HAP-1 (cell line): ENCODE measurements at regions not wholly inside any gene's neighbourhood (a gene's known extent, or its start where the extent isn't known, plus 50 kb on each side); places are given as distances from the start of the nearest gene placed in this dataset.
"Not testable (repeated sequence)": the region's sequence is repeated elsewhere in the genome, so short reads cannot be mapped to it uniquely, and the experiment has no call there.

Experiments
- DNase-seq, 2 experiments: peaks; one replicate each; pipeline ENCODE4 v3.0.0-alpha.2; 2016 to 2020; ENCODE audit warnings: low spot score in 2 of 2
- H3K27me3 ChIP-seq: fragments of 250-450 bp; sonication (Bioruptor Pico); 2 replicates; pipeline ENCODE4 v1.5.1; 2020; ENCODE audit warnings: low read depth, mild to moderate bottlenecking, moderate library complexity
- H3K36me3 ChIP-seq: fragments of 250-450 bp; sonication (Bioruptor Pico); replicated peaks from 2 replicates; pipeline ENCODE4 v1.5.1; 2020; ENCODE audit warnings: mild to moderate bottlenecking
- H3K4me1 ChIP-seq: fragments of 250-450 bp; sonication (Bioruptor Pico); 2 replicates; pipeline ENCODE4 v1.5.1; 2020; ENCODE audit warnings: mild to moderate bottlenecking
- H3K4me3 ChIP-seq: fragments of 250-450 bp; sonication (Bioruptor Pico); 2 replicates; pipeline ENCODE4 v1.5.1; 2020; ENCODE audit warnings: mild to moderate bottlenecking, moderate library complexity
- H3K9me3 ChIP-seq: fragments of 250-450 bp; sonication (Bioruptor Pico); 2 replicates; pipeline ENCODE4 v1.5.1; 2020; ENCODE audit warnings: mild to moderate bottlenecking, moderate library complexity
- in situ Hi-C: fragments of 300-500 bp; cut with MboI; formaldehyde crosslinking; loops from 3 replicates; pipeline ENCODE4 v1.14.3; 2020; ENCODE audit warnings: low sequenced_read_pairs, inconsistent platforms, mixed read lengths

DNA sequence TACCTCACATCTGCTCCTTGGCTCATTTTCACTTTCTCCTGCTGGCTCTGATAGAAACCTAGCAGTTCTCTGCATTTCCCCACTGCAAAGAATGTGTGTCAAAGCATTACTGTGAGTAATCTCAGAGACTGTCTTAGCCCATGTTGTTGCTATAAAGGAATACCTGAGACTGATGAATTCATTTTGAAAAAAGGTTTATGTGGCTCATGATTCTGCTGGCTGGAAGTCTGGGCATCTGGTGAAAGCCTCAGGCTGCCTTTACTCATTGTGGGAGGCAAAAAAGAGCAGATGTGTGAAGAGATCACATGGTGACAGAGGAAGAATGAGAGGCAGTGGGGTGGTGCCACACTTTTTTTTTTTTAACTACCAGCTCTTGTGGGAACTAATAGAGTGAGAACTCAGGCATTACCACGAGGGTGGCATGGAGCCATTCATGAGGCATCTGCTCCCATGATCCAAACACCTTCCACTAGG, 191.6 kb upstream of the CTNND2 start:
- no peak for DNase-seq
- H3K4me3 ChIP-seq: no peak overlapping the region
- H3K4me1 ChIP-seq: no peaks in the 10 kb centered on the region
- no peaks in the 10 kb centered on the region for H3K36me3 ChIP-seq
- 0 out of 2 replicates have a peak, but pooled peaks cover 3% of the 10 kb centered on the region for H3K9me3 ChIP-seq
- no peaks in the 10 kb centered on the region for H3K27me3 ChIP-seq
- in situ Hi-C loops: no loop called here

DNA sequence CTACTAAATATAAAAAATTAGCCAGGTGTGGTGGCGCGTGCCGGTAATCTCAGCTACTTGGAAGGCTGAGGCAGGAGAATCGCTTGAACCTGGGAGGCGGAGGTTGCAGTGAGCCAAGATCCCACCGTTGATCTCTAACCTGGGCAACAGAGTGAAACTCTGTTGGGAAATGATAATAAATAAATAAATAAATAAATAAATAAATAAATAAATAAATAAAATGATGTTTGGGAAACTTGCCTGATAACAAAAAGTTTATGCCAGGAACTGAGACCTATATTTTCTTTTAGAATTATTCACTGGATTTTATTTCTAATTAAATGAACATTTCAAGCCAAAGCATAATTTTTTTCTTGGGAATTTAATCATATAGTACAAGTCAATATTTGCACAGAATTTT, 189.3 kb upstream of the CTNND2 start:
- H3K27me3 ChIP-seq: no peaks in the 10 kb centered on the region
- 0 out of 2 replicates have a peak, but pooled peaks cover 3% of the 10 kb centered on the region for H3K9me3 ChIP-seq
- no peak overlapping the region for H3K4me3 ChIP-seq
- DNase-seq: no peak
- no peaks in the 10 kb centered on the region for H3K36me3 ChIP-seq
- no peaks in the 10 kb centered on the region for H3K4me1 ChIP-seq
- in situ Hi-C loops: no loop called here

DNA sequence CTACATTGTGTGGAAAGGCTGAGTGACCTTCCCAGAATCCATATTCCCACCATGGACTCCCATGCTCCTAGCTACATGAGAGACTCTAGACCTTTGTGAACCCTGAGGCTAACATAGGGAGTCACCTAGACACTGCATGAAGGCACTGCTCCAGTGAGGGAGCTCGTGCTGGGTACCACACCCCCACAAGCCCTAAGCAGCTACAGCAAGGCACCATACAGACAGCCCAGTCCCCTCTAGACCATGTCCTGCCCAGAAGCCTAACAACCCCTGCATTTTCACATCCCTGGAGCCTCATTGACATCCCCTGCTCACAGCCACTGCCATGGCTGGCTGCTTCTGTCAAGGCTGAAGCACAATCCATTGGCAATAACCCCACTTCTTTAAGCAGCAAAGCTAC, 176.5 kb upstream of the CTNND2 start:
- no peaks in the 10 kb centered on the region for H3K9me3 ChIP-seq
- no peak for DNase-seq
- H3K4me3 ChIP-seq: no peak overlapping the region
- no peaks in the 10 kb centered on the region for H3K36me3 ChIP-seq
- H3K27me3 ChIP-seq: no peaks in the 10 kb centered on the region
- no peaks in the 10 kb centered on the region for H3K4me1 ChIP-seq
- in situ Hi-C loops: no loop called here

DNA sequence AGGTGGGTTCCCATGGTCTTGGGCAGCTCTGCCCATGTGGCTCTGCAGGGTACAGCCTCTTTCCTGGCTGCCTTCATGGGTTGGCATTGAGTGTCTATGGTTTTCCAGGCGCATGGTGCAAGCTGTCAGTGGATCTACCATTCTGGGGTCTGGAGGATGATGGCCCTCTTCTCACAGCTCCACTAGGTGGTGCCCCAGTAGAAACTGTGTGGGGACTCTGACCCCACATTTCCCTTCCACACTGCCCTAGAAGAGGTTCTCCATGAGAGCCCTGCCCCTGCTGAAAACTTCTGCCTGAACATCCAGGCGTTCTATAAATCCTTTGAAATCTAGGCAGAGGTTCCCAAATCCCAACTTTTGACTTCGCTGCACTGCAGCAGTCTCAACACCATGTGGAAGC, 174.0 kb upstream of the CTNND2 start:
- in situ Hi-C loops, H3K27me3 ChIP-seq, H3K36me3 ChIP-seq, H3K9me3 ChIP-seq, H3K4me1 ChIP-seq, H3K4me3 ChIP-seq, DNase-seq: not testable (repeated sequence)

DNA sequence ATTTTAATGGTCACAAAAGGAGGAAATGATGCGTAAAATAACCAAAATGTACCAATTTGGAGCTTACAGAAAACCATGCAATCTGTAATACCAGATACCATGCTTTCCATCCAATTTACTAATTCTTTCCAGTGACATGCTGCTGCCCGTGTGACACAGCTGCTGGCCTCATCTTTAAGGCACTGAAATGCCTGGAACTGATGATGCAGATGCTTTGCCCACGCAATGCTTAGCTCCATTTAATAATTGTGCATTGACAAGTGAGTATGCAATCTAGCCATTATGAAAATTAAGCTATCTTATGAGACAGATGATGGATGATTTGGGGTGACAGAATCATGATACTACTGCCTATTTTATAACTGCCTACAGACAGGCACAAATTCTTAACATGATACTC, 169.2 kb upstream of the CTNND2 start:
- in situ Hi-C loops: no loop called here

DNA sequence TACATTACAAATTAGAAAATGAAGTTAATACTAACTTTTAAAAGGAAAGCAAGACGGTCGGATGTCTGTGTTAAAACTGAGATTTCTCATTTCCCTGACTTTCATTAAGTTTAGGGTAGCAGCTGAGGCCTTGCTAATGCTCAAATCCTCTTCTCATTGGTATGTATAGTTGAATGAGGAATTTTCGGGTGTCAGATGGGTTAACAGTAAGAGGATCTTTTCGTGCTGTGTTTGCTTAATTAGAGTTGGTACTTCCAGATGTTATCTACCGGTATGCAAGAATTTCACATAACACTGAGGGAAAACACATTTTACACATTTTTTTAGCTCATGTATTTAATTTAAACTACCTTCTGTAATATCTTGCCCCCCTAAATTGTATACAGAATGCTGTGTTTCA, 168.2 kb upstream of the CTNND2 start:
- DNase-seq: no peak
- in situ Hi-C loops: no loop called here
- H3K9me3 ChIP-seq: no peaks in the 10 kb centered on the region
- H3K4me1 ChIP-seq: no peaks in the 10 kb centered on the region
- H3K27me3 ChIP-seq: no peaks in the 10 kb centered on the region
- H3K4me3 ChIP-seq: no peak overlapping the region
- H3K36me3 ChIP-seq: no peaks in the 10 kb centered on the region

More for the DNA sequence above, 169.2 kb upstream of the CTNND2 start:
- Histone ChIP-seq H3K27me3 (no peaks in the 10 kb centered on the region), H3K4me1 (no peaks in the 10 kb centered on the region), H3K9me3 (no peaks in the 10 kb centered on the region), H3K4me3 (no peak overlapping the region), H3K36me3 (no peaks in the 10 kb centered on the region)
- DNase-seq: no peak

DNA sequence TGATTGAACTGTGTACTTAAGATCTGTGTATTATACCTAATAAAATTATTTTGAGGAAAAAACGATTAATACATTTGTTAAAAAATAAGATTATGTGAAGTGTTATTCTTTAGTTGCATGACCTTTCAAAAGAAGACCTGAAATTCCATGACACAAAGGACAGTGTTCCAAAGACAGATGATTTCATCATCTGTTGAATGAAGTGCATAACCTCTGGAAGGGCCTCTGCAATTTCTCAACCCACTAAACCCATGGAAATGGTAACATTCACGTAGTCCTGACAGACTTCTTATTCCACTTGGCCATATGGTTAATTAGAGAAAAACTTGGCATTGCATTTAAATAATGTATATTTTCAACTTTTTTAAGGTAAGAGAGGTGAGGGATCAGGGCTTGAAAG, 167.2 kb upstream of the CTNND2 start:
- no peak for DNase-seq
- in situ Hi-C loops: no loop called here
- no peaks in the 10 kb centered on the region for H3K4me1 ChIP-seq

DNA sequence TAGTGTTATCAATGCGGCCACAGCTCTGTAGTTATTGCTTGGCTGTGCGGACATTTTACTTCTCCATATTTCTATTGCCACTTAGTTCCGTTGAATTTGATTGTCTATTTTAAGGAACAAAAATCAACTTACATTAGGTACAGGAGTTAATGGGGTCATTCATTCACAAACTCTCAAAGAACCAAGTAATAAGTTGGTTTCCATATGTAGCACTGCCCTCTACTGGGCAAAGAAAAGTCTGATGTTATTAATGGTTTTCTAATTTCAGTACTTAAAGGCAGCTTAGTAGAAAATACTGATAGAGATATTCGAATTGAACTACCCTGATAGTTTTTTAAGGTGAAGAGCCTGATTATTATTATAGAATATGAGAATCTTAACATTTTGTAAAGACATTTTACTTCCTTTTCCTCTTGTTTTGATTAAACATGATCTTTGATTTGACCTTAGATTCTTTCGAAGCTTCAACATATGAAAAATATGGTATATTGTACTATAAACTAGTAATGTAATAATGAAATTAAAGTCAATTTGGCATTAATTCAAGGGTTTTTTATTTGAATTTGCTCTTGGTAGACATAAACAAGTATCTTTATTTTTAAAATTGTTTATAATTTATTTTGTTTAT, 119.5 kb upstream of the CTNND2 start:
- H3K9me3 ChIP-seq: no peaks in the 10 kb centered on the region; the same call in 1 of the 2 replicates
- peak in 1 of 2 experiments; percentile 15 for DNase-seq

More for the DNA sequence above, 167.2 kb upstream of the CTNND2 start:
- Histone ChIP-seq H3K4me3 (no peak overlapping the region), H3K36me3 (no peaks in the 10 kb centered on the region), H3K9me3 (no peaks in the 10 kb centered on the region), H3K27me3 (no peaks in the 10 kb centered on the region)

DNA sequence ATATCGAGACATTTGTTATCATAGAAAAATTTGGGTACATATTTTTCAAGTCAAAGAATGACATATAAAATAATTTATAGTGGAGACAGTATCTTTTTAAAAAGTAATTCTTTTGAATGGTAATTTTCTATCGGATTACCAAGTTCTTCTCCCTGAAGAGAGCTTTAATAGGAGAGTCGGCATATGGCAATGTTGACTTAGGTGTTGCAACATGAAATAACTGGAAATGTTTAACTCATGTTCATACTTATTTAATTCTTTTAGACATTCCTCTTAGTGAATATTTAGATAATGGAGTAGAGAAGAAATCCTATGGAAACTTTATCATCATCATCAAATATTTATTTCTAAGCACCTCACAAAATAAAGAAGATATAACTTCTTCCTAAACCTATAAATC, 118.2 kb upstream of the CTNND2 start:
- H3K36me3 ChIP-seq: no peaks in the 10 kb centered on the region
- no peaks in the 10 kb centered on the region for H3K9me3 ChIP-seq
- no peaks in the 10 kb centered on the region for H3K4me1 ChIP-seq
- no peak overlapping the region for H3K4me3 ChIP-seq
- no peaks in the 10 kb centered on the region for H3K27me3 ChIP-seq
- no peak for DNase-seq
- in situ Hi-C loops: no loop called here

More for the DNA sequence above, 119.5 kb upstream of the CTNND2 start:
- in situ Hi-C loops: no loop called here
- no peaks in the 10 kb centered on the region for H3K36me3 ChIP-seq
- H3K4me1 ChIP-seq: no peaks in the 10 kb centered on the region
- H3K4me3 ChIP-seq: no peak overlapping the region
- no peaks in the 10 kb centered on the region for H3K27me3 ChIP-seq

DNA sequence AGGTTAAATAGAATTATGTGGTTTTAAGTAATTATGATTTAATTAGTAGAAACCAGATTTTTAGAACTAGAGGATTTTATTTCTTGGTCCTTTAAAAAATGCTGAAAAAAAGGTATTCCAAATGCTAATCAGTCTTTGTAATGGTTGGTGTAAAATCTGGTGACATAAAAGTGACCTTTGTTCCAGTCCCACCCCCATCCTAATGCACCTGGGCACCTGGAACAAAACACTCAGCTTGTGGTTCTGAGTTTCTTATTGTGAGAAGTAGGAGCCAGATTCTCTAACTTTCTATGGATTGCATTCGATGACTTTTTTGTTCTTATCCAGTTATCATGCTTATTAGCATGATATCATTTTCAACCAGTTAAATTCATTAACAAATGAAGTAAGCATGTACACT, 115.1 kb upstream of the CTNND2 start:
- Histone ChIP-seq H3K4me1 (no peaks in the 10 kb centered on the region), H3K9me3 (no peaks in the 10 kb centered on the region), H3K36me3 (no peaks in the 10 kb centered on the region), H3K4me3 (no peak overlapping the region), H3K27me3 (no peaks in the 10 kb centered on the region)
- in situ Hi-C loops: no loop called here
- DNase-seq: no peak

DNA sequence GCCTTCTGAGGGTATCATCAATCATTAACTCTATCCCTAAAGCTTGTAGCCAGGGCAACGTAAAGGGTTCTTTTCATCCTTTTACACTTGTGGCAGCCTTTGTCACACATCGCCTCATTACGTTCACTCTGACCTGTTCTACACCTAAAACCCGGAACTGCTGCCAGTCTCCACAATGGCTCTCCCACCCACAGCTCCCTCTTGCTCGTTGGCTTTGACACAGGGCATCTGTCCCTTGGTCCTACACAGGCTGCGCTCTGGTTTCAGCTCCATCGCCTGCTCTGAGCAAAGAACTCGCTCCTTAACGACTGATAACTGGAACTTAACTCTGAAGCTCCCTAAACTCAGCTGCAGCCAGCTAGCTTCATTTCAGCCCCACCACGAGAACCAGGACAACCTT, 112.8 kb upstream of the CTNND2 start:
- in situ Hi-C loops: no loop called here
- H3K36me3 ChIP-seq: no peaks in the 10 kb centered on the region
- no peak overlapping the region for H3K4me3 ChIP-seq
- no peaks in the 10 kb centered on the region for H3K4me1 ChIP-seq
- no peaks in the 10 kb centered on the region for H3K9me3 ChIP-seq
- DNase-seq: no peak
- H3K27me3 ChIP-seq: no peaks in the 10 kb centered on the region

DNA sequence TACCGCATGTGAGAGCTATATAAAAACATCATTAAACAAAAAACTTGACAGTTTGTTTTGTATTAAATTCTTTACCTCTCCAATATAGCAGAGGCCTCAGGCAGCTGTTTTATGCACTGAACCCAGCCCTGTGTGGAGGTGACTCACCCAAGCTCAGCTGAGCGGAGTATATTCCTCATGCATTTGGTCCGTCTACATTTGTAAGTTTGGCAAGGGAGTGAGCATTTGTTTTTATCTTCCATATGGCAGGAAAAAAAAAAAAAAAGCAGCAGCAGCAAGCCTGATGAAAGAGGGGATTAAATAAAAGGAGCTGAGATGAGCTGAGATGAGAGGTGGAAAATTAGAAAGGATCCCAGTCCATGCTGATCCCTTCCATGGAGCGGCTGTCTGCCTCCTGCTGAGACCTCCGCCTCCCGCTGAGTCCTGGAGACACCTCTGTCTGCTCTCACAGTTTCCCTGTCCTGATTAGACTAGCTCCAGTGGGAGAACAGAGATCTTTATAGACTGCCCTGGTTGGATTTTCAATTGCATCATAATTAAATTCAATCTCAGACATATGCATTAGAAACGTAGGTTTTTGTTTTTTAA, 112.0 kb upstream of the CTNND2 start:
- H3K36me3 ChIP-seq: no peaks in the 10 kb centered on the region
- no peaks in the 10 kb centered on the region for H3K27me3 ChIP-seq
- no peak overlapping the region for H3K4me3 ChIP-seq
- no peak for DNase-seq
- H3K9me3 ChIP-seq: no peaks in the 10 kb centered on the region
- in situ Hi-C loops: no loop called here
- H3K4me1 ChIP-seq: no peaks in the 10 kb centered on the region

DNA sequence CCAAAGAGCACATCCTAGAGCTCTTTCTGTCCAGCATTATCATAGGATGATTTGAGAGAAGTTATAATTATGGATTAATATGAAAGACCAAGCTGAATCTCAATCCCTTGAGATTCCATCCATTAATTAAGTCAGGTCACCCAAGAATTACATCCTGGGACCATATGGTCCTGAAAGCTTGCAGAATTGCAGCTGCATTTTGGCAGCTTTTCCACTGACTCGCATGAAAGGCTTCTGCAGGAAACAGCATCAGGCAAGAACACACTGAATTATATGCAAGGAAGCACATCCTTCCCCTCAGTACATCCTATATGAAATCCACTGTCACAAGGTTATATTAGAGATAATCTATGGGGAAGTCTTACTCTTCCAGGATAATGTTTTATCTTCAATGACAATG, 109.1 kb upstream of the CTNND2 start:
- Histone ChIP-seq H3K4me3 (no peak overlapping the region), H3K4me1 (no peaks in the 10 kb centered on the region), H3K9me3 (no peaks in the 10 kb centered on the region), H3K27me3 (no peaks in the 10 kb centered on the region), H3K36me3 (no peaks in the 10 kb centered on the region)
- in situ Hi-C loops: no loop called here
- no peak for DNase-seq

DNA sequence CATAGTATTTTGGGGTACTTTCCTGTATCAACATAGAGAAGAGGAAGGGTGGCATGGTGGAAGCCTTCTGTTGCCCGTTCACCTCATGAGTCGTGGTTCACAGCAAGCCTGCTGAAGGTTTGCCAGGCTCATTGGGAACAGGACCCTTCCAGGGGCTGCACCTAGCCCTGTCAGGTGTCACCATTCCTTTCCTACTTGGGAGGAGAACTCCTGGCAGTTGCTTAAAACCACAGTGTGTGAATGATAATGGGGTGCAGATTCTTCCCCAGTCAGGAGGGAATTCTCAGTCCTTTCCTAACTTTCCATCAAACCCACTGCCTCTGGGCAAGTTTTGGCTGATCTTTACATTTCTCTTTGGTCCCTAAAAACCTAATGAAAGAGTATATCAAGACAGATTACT, 99.4 kb upstream of the CTNND2 start:
- Histone ChIP-seq H3K36me3 (no peaks in the 10 kb centered on the region), H3K4me1 (no peaks in the 10 kb centered on the region), H3K4me3 (no peak overlapping the region), H3K9me3 (no peaks in the 10 kb centered on the region), H3K27me3 (no peaks in the 10 kb centered on the region)
- in situ Hi-C loops: no loop called here
- DNase-seq: no peak

DNA sequence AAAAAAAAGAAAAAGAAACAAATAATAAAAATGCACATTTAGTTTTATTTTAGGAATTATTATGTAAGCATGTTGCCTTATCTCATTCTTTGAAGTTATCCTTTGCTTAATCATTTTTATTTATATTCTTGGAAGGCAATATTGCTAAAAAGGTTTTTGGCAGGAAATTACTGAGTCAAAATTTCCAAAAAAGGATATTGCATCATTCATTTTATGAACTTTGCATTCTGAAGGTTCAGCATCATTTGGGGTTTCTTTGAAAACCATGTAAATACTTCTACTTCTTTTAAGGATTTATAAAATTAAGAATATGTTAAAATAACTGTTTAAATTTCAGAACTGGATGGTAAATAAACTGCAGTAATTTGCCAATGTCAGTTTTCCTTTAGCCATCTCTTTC, 94.2 kb upstream of the CTNND2 start:
- Histone ChIP-seq H3K4me3 (no peak overlapping the region), H3K27me3 (no peaks in the 10 kb centered on the region), H3K4me1 (no peaks in the 10 kb centered on the region), H3K9me3 (no peaks in the 10 kb centered on the region), H3K36me3 (no peaks in the 10 kb centered on the region)
- in situ Hi-C loops: no loop called here
- DNase-seq: no peak
